ENCODE measurements at regions not wholly inside any gene's neighbourhood (a gene's known extent, or its start where the extent isn't known, plus 50 kb on each side); places are given as distances from the start of the nearest gene placed in this dataset.

DNA sequence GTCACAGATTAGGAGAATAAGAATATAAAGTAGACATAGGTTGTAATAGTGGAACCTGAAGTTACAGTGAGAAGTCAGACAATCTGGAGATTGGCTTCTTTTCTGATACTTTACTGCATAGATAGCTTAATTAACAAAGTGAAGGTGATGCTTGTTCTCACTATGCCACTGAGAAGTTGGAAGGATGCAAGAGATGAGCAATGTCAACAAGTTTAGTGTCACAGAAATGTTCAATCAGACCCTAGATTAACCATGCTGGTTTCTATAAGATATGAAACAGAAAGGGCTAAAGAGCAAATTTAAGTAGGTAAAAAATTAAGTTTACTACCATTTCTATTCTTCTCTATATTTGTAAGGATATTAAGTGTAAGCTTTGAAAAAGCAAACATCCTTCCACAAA lies 838.6 kb upstream of the SORCS1 start (continued):
- TF ChIP-seq, protein P1, sequence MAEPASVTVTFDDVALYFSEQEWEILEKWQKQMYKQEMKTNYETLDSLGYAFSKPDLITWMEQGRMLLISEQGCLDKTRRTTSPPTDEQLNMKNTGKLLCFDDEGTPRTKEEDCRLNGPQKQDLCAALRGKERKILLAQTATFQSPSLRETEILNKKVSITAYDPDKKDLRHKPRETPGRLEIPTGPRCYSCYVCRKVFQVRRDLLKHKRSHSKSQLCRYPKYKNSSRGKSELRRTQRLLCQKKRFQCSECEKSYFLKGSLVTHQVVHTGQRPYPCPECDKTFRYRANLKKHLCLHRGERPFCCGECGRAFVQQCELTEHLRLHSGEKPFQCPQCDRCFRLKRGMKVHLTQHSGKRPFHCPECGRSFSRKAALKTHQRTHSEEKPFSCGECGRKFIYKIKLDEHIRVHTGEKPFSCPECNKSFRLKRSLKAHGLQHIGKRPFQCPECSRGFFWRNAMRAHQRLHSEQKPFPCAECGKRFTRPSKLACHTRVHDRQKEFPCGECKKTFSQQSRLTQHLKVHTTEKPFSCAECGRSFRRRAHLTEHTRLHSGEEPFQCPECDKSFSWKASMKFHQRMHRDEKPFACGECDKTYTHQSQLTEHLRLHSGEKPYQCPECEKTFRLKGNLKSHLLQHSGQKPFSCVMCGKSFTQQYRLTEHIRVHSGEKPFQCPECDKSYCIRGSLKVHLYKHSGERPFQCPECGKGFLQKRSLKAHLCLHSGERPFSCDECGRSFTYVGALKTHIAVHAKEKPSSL (CRISPR knock-in tag; conservative IDR thresholded peaks at IDR 0.05) = no peak
- TF ChIP-seq, protein P2, sequence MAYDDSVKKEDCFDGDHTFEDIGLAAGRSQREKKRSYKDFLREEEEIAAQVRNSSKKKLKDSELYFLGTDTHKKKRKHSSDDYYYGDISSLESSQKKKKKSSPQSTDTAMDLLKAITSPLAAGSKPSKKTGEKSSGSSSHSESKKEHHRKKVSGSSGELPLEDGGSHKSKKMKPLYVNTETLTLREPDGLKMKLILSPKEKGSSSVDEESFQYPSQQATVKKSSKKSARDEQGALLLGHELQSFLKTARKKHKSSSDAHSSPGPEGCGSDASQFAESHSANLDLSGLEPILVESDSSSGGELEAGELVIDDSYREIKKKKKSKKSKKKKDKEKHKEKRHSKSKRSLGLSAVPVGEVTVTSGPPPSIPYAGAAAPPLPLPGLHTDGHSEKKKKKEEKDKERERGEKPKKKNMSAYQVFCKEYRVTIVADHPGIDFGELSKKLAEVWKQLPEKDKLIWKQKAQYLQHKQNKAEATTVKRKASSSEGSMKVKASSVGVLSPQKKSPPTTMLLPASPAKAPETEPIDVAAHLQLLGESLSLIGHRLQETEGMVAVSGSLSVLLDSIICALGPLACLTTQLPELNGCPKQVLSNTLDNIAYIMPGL (CRISPR knock-in tag; IDR thresholded peaks at IDR 0.05) = no peak

DNA sequence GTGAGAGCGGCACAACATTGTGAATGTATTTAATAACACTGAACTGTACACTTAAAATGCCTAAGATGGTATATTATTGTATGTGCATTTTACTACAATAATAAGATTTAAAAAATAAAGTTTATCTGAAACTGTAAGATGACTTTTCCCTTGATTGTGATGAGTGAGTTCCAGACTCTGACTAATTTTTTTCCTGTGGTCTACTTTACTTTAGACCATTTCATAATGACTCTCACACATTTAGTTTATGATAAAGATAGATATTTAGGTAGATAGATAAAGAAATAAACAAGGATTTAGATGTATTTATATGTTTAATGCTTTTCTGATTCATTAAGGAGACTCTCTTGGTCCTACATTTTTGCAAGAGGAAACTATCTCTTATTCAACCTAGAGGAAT lies 835.9 kb upstream of the SORCS1 start:
- Mint-ChIP-seq H3K27ac (no peak overlapping the region), H3K4me1 (peaks cover 4% of the 10 kb centered on the region; the same call in 1 of the 2 replicates), H3K4me3 (no peak overlapping the region), H3K27me3 (ENCODE audit: low read depth) (no peaks in the 10 kb centered on the region), H3K9me3 (peaks cover 4% of the 10 kb centered on the region), H3K36me3 (0 out of 2 replicates have a peak, but pooled peaks cover 2% of the 10 kb centered on the region)
- ChIA-PET CTCF (no interaction called here), POLR2A (no interaction called here)
- TF ChIP-seq, protein P3, sequence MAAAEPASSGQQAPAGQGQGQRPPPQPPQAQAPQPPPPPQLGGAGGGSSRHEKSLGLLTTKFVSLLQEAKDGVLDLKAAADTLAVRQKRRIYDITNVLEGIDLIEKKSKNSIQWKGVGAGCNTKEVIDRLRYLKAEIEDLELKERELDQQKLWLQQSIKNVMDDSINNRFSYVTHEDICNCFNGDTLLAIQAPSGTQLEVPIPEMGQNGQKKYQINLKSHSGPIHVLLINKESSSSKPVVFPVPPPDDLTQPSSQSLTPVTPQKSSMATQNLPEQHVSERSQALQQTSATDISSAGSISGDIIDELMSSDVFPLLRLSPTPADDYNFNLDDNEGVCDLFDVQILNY (CRISPR knock-in tag; IDR thresholded peaks at IDR 0.05) = no peak
- TF ChIP-seq NFE2L1 (CRISPR knock-in tag; IDR thresholded peaks at IDR 0.05) = no peak
- TF ChIP-seq, protein P4, sequence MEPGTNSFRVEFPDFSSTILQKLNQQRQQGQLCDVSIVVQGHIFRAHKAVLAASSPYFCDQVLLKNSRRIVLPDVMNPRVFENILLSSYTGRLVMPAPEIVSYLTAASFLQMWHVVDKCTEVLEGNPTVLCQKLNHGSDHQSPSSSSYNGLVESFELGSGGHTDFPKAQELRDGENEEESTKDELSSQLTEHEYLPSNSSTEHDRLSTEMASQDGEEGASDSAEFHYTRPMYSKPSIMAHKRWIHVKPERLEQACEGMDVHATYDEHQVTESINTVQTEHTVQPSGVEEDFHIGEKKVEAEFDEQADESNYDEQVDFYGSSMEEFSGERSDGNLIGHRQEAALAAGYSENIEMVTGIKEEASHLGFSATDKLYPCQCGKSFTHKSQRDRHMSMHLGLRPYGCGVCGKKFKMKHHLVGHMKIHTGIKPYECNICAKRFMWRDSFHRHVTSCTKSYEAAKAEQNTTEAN (CRISPR knock-in tag; IDR thresholded peaks at IDR 0.05) = no peak
- TF ChIP-seq, protein P5, sequence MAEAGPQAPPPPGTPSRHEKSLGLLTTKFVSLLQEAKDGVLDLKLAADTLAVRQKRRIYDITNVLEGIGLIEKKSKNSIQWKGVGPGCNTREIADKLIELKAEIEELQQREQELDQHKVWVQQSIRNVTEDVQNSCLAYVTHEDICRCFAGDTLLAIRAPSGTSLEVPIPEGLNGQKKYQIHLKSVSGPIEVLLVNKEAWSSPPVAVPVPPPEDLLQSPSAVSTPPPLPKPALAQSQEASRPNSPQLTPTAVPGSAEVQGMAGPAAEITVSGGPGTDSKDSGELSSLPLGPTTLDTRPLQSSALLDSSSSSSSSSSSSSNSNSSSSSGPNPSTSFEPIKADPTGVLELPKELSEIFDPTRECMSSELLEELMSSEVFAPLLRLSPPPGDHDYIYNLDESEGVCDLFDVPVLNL (CRISPR knock-in tag; IDR thresholded peaks at IDR 0.05; ENCODE audit: borderline replicate concordance, low read depth) = no peak
- TF ChIP-seq, protein P6, sequence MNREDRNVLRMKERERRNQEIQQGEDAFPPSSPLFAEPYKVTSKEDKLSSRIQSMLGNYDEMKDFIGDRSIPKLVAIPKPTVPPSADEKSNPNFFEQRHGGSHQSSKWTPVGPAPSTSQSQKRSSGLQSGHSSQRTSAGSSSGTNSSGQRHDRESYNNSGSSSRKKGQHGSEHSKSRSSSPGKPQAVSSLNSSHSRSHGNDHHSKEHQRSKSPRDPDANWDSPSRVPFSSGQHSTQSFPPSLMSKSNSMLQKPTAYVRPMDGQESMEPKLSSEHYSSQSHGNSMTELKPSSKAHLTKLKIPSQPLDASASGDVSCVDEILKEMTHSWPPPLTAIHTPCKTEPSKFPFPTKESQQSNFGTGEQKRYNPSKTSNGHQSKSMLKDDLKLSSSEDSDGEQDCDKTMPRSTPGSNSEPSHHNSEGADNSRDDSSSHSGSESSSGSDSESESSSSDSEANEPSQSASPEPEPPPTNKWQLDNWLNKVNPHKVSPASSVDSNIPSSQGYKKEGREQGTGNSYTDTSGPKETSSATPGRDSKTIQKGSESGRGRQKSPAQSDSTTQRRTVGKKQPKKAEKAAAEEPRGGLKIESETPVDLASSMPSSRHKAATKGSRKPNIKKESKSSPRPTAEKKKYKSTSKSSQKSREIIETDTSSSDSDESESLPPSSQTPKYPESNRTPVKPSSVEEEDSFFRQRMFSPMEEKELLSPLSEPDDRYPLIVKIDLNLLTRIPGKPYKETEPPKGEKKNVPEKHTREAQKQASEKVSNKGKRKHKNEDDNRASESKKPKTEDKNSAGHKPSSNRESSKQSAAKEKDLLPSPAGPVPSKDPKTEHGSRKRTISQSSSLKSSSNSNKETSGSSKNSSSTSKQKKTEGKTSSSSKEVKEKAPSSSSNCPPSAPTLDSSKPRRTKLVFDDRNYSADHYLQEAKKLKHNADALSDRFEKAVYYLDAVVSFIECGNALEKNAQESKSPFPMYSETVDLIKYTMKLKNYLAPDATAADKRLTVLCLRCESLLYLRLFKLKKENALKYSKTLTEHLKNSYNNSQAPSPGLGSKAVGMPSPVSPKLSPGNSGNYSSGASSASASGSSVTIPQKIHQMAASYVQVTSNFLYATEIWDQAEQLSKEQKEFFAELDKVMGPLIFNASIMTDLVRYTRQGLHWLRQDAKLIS (CRISPR knock-in tag; IDR thresholded peaks at IDR 0.05; ENCODE audit: borderline replicate concordance) = no peak
- TF ChIP-seq, protein P7, sequence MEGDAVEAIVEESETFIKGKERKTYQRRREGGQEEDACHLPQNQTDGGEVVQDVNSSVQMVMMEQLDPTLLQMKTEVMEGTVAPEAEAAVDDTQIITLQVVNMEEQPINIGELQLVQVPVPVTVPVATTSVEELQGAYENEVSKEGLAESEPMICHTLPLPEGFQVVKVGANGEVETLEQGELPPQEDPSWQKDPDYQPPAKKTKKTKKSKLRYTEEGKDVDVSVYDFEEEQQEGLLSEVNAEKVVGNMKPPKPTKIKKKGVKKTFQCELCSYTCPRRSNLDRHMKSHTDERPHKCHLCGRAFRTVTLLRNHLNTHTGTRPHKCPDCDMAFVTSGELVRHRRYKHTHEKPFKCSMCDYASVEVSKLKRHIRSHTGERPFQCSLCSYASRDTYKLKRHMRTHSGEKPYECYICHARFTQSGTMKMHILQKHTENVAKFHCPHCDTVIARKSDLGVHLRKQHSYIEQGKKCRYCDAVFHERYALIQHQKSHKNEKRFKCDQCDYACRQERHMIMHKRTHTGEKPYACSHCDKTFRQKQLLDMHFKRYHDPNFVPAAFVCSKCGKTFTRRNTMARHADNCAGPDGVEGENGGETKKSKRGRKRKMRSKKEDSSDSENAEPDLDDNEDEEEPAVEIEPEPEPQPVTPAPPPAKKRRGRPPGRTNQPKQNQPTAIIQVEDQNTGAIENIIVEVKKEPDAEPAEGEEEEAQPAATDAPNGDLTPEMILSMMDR (IDR thresholded peaks at IDR 0.05) = no peak
- TF ChIP-seq, protein P8, sequence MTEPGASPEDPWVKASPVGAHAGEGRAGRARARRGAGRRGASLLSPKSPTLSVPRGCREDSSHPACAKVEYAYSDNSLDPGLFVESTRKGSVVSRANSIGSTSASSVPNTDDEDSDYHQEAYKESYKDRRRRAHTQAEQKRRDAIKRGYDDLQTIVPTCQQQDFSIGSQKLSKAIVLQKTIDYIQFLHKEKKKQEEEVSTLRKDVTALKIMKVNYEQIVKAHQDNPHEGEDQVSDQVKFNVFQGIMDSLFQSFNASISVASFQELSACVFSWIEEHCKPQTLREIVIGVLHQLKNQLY (CRISPR knock-in tag; IDR thresholded peaks at IDR 0.05) = no peak
- TF ChIP-seq ZNF121 (CRISPR knock-in tag; IDR thresholded peaks at IDR 0.05) = no peak
- no peak for TF ChIP-seq SMAD3 (CRISPR knock-in tag; IDR thresholded peaks at IDR 0.05; ENCODE audit: borderline replicate concordance)
- no peak for TF ChIP-seq NR3C1 (CRISPR knock-in tag; conservative IDR thresholded peaks at IDR 0.05; ENCODE audit: low read depth)
- no peak for TF ChIP-seq JAZF1 (CRISPR knock-in tag; IDR thresholded peaks at IDR 0.05)
- TF ChIP-seq, protein P9, sequence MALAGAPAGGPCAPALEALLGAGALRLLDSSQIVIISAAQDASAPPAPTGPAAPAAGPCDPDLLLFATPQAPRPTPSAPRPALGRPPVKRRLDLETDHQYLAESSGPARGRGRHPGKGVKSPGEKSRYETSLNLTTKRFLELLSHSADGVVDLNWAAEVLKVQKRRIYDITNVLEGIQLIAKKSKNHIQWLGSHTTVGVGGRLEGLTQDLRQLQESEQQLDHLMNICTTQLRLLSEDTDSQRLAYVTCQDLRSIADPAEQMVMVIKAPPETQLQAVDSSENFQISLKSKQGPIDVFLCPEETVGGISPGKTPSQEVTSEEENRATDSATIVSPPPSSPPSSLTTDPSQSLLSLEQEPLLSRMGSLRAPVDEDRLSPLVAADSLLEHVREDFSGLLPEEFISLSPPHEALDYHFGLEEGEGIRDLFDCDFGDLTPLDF (CRISPR knock-in tag; IDR thresholded peaks at IDR 0.05) = no peak
- TF ChIP-seq, protein P10, sequence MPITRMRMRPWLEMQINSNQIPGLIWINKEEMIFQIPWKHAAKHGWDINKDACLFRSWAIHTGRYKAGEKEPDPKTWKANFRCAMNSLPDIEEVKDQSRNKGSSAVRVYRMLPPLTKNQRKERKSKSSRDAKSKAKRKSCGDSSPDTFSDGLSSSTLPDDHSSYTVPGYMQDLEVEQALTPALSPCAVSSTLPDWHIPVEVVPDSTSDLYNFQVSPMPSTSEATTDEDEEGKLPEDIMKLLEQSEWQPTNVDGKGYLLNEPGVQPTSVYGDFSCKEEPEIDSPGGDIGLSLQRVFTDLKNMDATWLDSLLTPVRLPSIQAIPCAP (CRISPR knock-in tag; IDR thresholded peaks at IDR 0.05) = no peak
- TF ChIP-seq ZNF219 (CRISPR knock-in tag; IDR thresholded peaks at IDR 0.05; ENCODE audit: borderline replicate concordance) = no peak
- no peak for TF ChIP-seq SOX15 (CRISPR knock-in tag; IDR thresholded peaks at IDR 0.05)
- TF ChIP-seq ZNF671 (CRISPR knock-in tag; IDR thresholded peaks at IDR 0.05) = no peak
- TF ChIP-seq RELA (CRISPR knock-in tag; IDR thresholded peaks at IDR 0.05; ENCODE audit: borderline replicate concordance) = no peak
- TF ChIP-seq ZNF232 (CRISPR knock-in tag; IDR thresholded peaks at IDR 0.05) = no peak
- TF ChIP-seq NR1H2 (CRISPR knock-in tag; IDR thresholded peaks at IDR 0.05) = no peak
- ATAC-seq (no peak), DNase-seq (ENCODE audit: low spot score) (no peak)

All from WTC11 (cell line).